WTC11 (cell line): ENCODE measurements at regions not wholly inside any gene's neighbourhood (a gene's known extent, or its start where the extent isn't known, plus 50 kb on each side); places are given as distances from the start of the nearest gene placed in this dataset.

Source experiments
- ATAC-seq: fragments of 200-7000 bp; cut with Tn5 transposase; 2 replicates; pipeline ENCODE4 v1.10.0; 2021; ENCODE audit warnings: mild to moderate bottlenecking, moderate library complexity
- CTCF ChIA-PET: fragments of 300-600 bp; sonication (Branson Sonifier 250); formaldehyde crosslinking; loops from one replicate; lab custom pipeline; 2021; ENCODE audit warnings: antibody characterized with exemption; lab: Charles Lee
- POLR2A ChIA-PET: fragments of 350-600 bp; sonication (Branson Sonifier 250); formaldehyde crosslinking; loops from one replicate; lab custom pipeline; 2021; ENCODE audit warnings: antibody characterized with exemption; lab: Charles Lee
- DNase-seq: peaks from one replicate; pipeline ENCODE4 v3.0.0; 2021; ENCODE audit warnings: low spot score
- H3K27ac Mint-ChIP-seq: 2 replicates; pipeline ENCODE4 v1.8.0; 2021; ENCODE audit warnings: mixed read lengths
- H3K27me3 Mint-ChIP-seq: 2 replicates; pipeline ENCODE4 v1.8.0; 2021; ENCODE audit warnings: low read depth, mild to moderate bottlenecking, moderate library complexity, mixed read lengths
- H3K36me3 Mint-ChIP-seq: 2 replicates; pipeline ENCODE4 v1.8.0; 2021; ENCODE audit warnings: mixed read lengths
- H3K4me1 Mint-ChIP-seq: 2 replicates; pipeline ENCODE4 v1.8.0; 2022; ENCODE audit warnings: mixed read lengths
- H3K4me3 Mint-ChIP-seq: 2 replicates; pipeline ENCODE4 v1.8.0; 2021; ENCODE audit warnings: mild to moderate bottlenecking, moderate library complexity, mixed read lengths
- H3K9me3 Mint-ChIP-seq: 2 replicates; pipeline ENCODE4 v1.8.0; 2021; ENCODE audit warnings: mixed read lengths
- ARID4B ChIP-seq: sonication (generic); formaldehyde crosslinking; IDR thresholded peaks from 2 replicates; pipeline ENCODE4 v1.8.0; 2023; ENCODE audit warnings: missing genetic modification reagents, mild to moderate bottlenecking, borderline replicate concordance
- ATF3 ChIP-seq: sonication (generic); formaldehyde crosslinking; conservative IDR thresholded peaks from 2 replicates; pipeline ENCODE4 v1.8.1; 2022; ENCODE audit warnings: mild to moderate bottlenecking, missing genetic modification reagents
- CDX4 ChIP-seq: fragments of 250-450 bp; sonication (Bioruptor Pico); IDR thresholded peaks from 2 replicates; pipeline ENCODE4 v1.9.0; 2021; ENCODE audit warnings: moderate library complexity, mild to moderate bottlenecking, inconsistent platforms, borderline replicate concordance
- CREB1 ChIP-seq: sonication (generic); formaldehyde crosslinking; IDR thresholded peaks from 2 replicates; pipeline ENCODE4 v1.8.0; 2023; ENCODE audit warnings: mild to moderate bottlenecking, missing genetic modification reagents
- ELF4 ChIP-seq: sonication (generic); formaldehyde crosslinking; IDR thresholded peaks from 2 replicates; pipeline ENCODE4 v1.8.1; 2022; ENCODE audit warnings: low read depth, mild to moderate bottlenecking, moderate library complexity, missing genetic modification reagents
- ETV6 ChIP-seq: sonication (generic); formaldehyde crosslinking; IDR thresholded peaks from 2 replicates; pipeline ENCODE4 v1.8.1; 2022; ENCODE audit warnings: mild to moderate bottlenecking, missing genetic modification reagents
- FOXJ3 ChIP-seq: sonication (generic); formaldehyde crosslinking; IDR thresholded peaks from 2 replicates; pipeline ENCODE4 v1.9.0; 2021; ENCODE audit warnings: missing genetic modification reagents, mild to moderate bottlenecking, borderline replicate concordance
- JUN ChIP-seq: sonication (generic); formaldehyde crosslinking; IDR thresholded peaks from 2 replicates; pipeline ENCODE4 v1.8.0; 2023; ENCODE audit warnings: mild to moderate bottlenecking, missing genetic modification reagents
- NFE2L1 ChIP-seq: sonication (generic); formaldehyde crosslinking; IDR thresholded peaks from 2 replicates; pipeline ENCODE4 v1.8.1; 2023; ENCODE audit warnings: missing genetic modification reagents
- NR1H2 ChIP-seq: sonication (generic); formaldehyde crosslinking; IDR thresholded peaks from 2 replicates; pipeline ENCODE4 v1.9.0; 2021; ENCODE audit warnings: mild to moderate bottlenecking, moderate library complexity, missing genetic modification reagents
- PRDM15 ChIP-seq: sonication (generic); formaldehyde crosslinking; IDR thresholded peaks from 2 replicates; pipeline ENCODE4 v1.8.0; 2022; ENCODE audit warnings: missing genetic modification reagents
- PRRX2 ChIP-seq: fragments of 250-450 bp; sonication (Bioruptor Pico); IDR thresholded peaks from 2 replicates; pipeline ENCODE4 v1.8.0; 2021; ENCODE audit warnings: mild to moderate bottlenecking
- RELA ChIP-seq: sonication (generic); formaldehyde crosslinking; IDR thresholded peaks from 2 replicates; pipeline ENCODE4 v1.8.1; 2022; ENCODE audit warnings: missing genetic modification reagents, mild to moderate bottlenecking, borderline replicate concordance
- SOX15 ChIP-seq: fragments of 250-450 bp; sonication (Bioruptor Pico); IDR thresholded peaks from 2 replicates; pipeline ENCODE4 v1.9.0; 2021; ENCODE audit warnings: mild to moderate bottlenecking
- TCF7 ChIP-seq: sonication (generic); formaldehyde crosslinking; IDR thresholded peaks from 2 replicates; pipeline ENCODE4 v1.8.0; 2022; ENCODE audit warnings: mild to moderate bottlenecking, low read depth, missing genetic modification reagents, moderate library complexity
- USF2 ChIP-seq: sonication (generic); formaldehyde crosslinking; IDR thresholded peaks from 2 replicates; pipeline ENCODE4 v1.8.1; 2023; ENCODE audit warnings: mild to moderate bottlenecking, missing genetic modification reagents, moderate library complexity
- ZMAT4 ChIP-seq: fragments of 250-450 bp; sonication (Bioruptor Pico); IDR thresholded peaks from 2 replicates; pipeline ENCODE4 v1.9.0; 2021; ENCODE audit warnings: mild to moderate bottlenecking
- ZNF138 ChIP-seq: sonication (generic); formaldehyde crosslinking; conservative IDR thresholded peaks from 2 replicates; pipeline ENCODE4 v1.8.1; 2022; ENCODE audit warnings: mild to moderate bottlenecking, moderate library complexity, missing genetic modification reagents
- ZNF423 ChIP-seq: fragments of 250-450 bp; sonication (Bioruptor Pico); IDR thresholded peaks from 2 replicates; pipeline ENCODE4 v2.1.2; 2022; ENCODE audit warnings: mild to moderate bottlenecking, moderate library complexity
- ZSCAN18 ChIP-seq: fragments of 250-450 bp; sonication (Bioruptor Pico); IDR thresholded peaks from 2 replicates; pipeline ENCODE4 v2.1.2; 2022; ENCODE audit warnings: mild to moderate bottlenecking, moderate library complexity

GRCh38 chrX:151513472-151513871 is 50.0 kb upstream of the PASD1 start:
- TF ChIP-seq ZNF423 (CRISPR knock-in tag): no peak
- no peak for TF ChIP-seq PRDM15
- no peak for TF ChIP-seq RELA (CRISPR knock-in tag)
- no peak for TF ChIP-seq SOX15 (CRISPR knock-in tag)
- no peak for TF ChIP-seq JUN (CRISPR knock-in tag)
- no peak for TF ChIP-seq FOXJ3 (CRISPR knock-in tag)
- TF ChIP-seq ZNF138 (CRISPR knock-in tag): no peak
- no peak for TF ChIP-seq CDX4 (CRISPR knock-in tag)
- no peak for TF ChIP-seq NR1H2 (CRISPR knock-in tag)
- TF ChIP-seq ZMAT4 (CRISPR knock-in tag): no peak
- TF ChIP-seq ELF4: no peak
- no peak for TF ChIP-seq TCF7 (CRISPR knock-in tag)
- TF ChIP-seq ZSCAN18: no peak
- no peak for TF ChIP-seq ATF3 (CRISPR knock-in tag)
- no peak for TF ChIP-seq USF2 (CRISPR knock-in tag)
- no peak for TF ChIP-seq PRRX2 (CRISPR knock-in tag)
- TF ChIP-seq ARID4B (CRISPR knock-in tag): no peak
- no peak for TF ChIP-seq CREB1
- TF ChIP-seq NFE2L1 (CRISPR knock-in tag): no peak
- no peak for TF ChIP-seq ETV6
- Mint-ChIP-seq H3K4me3 (no peak overlapping the region), H3K9me3 (peaks cover 6% of the 10 kb centered on the region; the same call in 1 of the 2 replicates), H3K27ac (no peak overlapping the region), H3K27me3 (peaks cover 3% of the 10 kb centered on the region; the same call in 1 of the 2 replicates), H3K36me3 (no peaks in the 10 kb centered on the region), H3K4me1 (peaks cover 20% of the 10 kb centered on the region)
- DNase-seq: no peak
- CTCF ChIA-PET: interaction anchor here (1.0 kb wide), 1 partner anchor 167 kb away, joined by 4 read pairs; no protein-coding TSS in a partner anchor
- ATAC-seq: no peak
- POLR2A ChIA-PET: no interaction called here
